ENCODE measurements at regions not wholly inside any gene's neighbourhood (a gene's known extent, or its start where the extent isn't known, plus 50 kb on each side); places are given as distances from the start of the nearest gene placed in this dataset.
A peak's percentile ranks its signal among the peaks of the same experiment; 100 is the strongest.
"Not testable (repeated sequence)": the region's sequence is repeated elsewhere in the genome, so short reads cannot be mapped to it uniquely, and the experiment has no call there.

GRCh38 chr1:121483234-121483633, 298.5 kb downstream of the SRGAP2C start:
- DNase-seq (ENCODE audit: low read depth in 1 of 2, low spot score in 1 of 2) = no peak
- in situ Hi-C loops (cut with HindIII; ENCODE audit: low pct_unique_long_range_greater_than_20kb, low sequenced_read_pairs) = no loop called here
- TF ChIP-seq JUND (IDR thresholded peaks at IDR 0.05; ENCODE audit: low read depth) = no peak

- no peak for TF ChIP-seq JUND (IDR thresholded peaks at IDR 0.05; ENCODE audit: low read depth)
- no peak for DNase-seq (ENCODE audit: low read depth in 1 of 2, low spot score in 1 of 2)
- in situ Hi-C loops (cut with HindIII; ENCODE audit: low pct_unique_long_range_greater_than_20kb, low sequenced_read_pairs) = no loop called here
Observed at GRCh38 chr1:121483961-121484424, 299.2 kb downstream of the SRGAP2C start.

GRCh38 chr1:121494796-121495195, 310.0 kb downstream of the SRGAP2C start:
- DNase-seq (ENCODE audit: low read depth in 1 of 2, low spot score in 1 of 2); in situ Hi-C loops (cut with HindIII; ENCODE audit: low pct_unique_long_range_greater_than_20kb, low sequenced_read_pairs): not testable (repeated sequence)

- DNase-seq (ENCODE audit: low read depth in 1 of 2, low spot score in 1 of 2); in situ Hi-C loops (cut with HindIII; ENCODE audit: low pct_unique_long_range_greater_than_20kb, low sequenced_read_pairs): not testable (repeated sequence)
Observed at GRCh38 chr1:121511455-121511854, 326.7 kb downstream of the SRGAP2C start.

- in situ Hi-C loops (cut with HindIII; ENCODE audit: low pct_unique_long_range_greater_than_20kb, low sequenced_read_pairs); DNase-seq (ENCODE audit: low read depth in 1 of 2, low spot score in 1 of 2): not testable (repeated sequence)
Observed at GRCh38 chr1:121511876-121512275, 327.1 kb downstream of the SRGAP2C start.

DNA sequence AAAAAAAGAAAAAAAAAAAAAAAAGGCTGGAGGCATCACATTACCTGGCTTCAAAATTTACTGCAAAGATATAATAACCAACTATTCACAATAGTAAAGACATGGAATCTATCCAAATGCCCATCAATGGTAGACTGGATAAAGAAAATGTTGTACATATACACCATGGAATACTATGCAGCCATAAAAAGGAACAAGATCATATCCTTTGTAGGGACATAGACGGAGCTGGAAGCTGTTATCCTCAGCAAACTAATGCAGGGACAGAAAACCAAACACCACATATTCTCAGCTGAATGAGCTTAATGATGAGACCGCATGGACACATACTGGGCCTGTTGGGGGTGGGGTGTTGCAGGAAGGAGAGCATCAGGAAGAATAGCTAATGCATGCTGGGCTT, 330.5 kb downstream of the SRGAP2C start:
- in situ Hi-C loops (cut with HindIII; ENCODE audit: low pct_unique_long_range_greater_than_20kb, low sequenced_read_pairs) = no loop called here
- DNase-seq (ENCODE audit: low read depth in 1 of 2, low spot score in 1 of 2) = no peak
- TF ChIP-seq JUND (IDR thresholded peaks at IDR 0.05; ENCODE audit: low read depth) = no peak

GRCh38 chr1:121516234-121516967, 331.6 kb downstream of the SRGAP2C start:
- TF ChIP-seq JUND (IDR thresholded peaks at IDR 0.05; ENCODE audit: low read depth) = no peak
- in situ Hi-C loops (cut with HindIII; ENCODE audit: low pct_unique_long_range_greater_than_20kb, low sequenced_read_pairs) = no loop called here
- no peak for DNase-seq (ENCODE audit: low read depth in 1 of 2, low spot score in 1 of 2)

GRCh38 chr1:121517586-121518230, 332.9 kb downstream of the SRGAP2C start:
- no peak for TF ChIP-seq JUND (IDR thresholded peaks at IDR 0.05; ENCODE audit: low read depth)
- DNase-seq (ENCODE audit: low read depth in 1 of 2, low spot score in 1 of 2) = no peak
- in situ Hi-C loops (cut with HindIII; ENCODE audit: low pct_unique_long_range_greater_than_20kb, low sequenced_read_pairs) = no loop called here

DNA sequence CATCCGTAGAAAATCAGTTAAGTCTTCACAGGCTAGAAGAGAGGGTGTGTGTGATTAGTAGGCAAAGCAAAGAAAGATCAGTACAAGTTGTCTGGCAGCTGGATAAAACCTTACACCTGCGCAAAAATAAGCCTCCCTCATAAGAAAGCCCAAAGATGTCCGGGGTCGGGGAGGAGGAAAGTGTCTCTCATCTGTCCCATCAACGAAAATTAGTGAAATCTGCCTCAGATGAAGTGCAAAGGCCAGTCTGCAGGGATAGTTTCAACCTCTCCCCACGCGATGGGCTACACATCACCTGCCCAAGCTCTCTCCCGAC, 333.9 kb downstream of the SRGAP2C start:
- DNase-seq (ENCODE audit: low read depth in 1 of 2, low spot score in 1 of 2) = no peak
- in situ Hi-C loops (cut with HindIII; ENCODE audit: low pct_unique_long_range_greater_than_20kb, low sequenced_read_pairs) = no loop called here
- no peak for TF ChIP-seq JUND (IDR thresholded peaks at IDR 0.05; ENCODE audit: low read depth)

DNA sequence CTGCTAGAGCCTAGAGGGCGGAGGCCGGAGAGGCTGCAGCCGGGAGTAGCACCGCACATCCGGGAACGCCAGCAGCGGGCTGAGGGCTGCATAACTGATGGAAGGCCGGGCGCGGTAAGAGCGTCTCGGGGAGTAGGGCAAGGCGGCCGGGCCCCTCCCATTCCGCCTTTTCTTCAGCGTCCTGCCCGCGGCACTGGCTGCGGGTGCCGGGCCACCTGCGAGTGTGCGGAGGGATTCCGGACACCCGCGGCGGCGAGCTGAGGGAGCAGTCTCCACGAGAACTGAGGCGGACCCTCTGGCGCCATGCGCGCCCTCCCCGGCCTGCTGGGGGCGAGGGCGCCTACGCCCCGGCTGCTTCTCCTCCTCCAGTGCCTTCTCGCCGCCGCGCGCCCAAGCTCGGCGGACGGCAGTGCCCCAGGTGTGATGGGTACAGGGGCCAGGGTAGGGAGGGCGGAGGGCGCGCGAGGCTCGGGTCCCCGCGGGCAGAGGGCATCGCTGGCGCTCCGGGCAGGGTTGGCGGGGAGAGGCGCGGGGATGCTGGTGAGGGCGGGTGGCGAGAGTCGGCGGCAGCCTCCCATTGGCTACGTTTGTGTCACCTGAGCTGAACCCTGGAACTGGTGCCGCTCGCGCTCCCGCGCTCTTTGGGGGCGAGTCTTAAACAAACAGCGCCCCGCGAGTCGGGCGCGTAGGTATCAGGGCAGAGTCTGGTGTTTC, 334.4 kb downstream of the SRGAP2C start:
- in situ Hi-C loops (cut with HindIII; ENCODE audit: low pct_unique_long_range_greater_than_20kb, low sequenced_read_pairs) = no loop called here
- TF ChIP-seq JUND (IDR thresholded peaks at IDR 0.05; ENCODE audit: low read depth) = no peak
- DNase-seq (ENCODE audit: low read depth in 1 of 2, low spot score in 1 of 2) = no peak

DNA sequence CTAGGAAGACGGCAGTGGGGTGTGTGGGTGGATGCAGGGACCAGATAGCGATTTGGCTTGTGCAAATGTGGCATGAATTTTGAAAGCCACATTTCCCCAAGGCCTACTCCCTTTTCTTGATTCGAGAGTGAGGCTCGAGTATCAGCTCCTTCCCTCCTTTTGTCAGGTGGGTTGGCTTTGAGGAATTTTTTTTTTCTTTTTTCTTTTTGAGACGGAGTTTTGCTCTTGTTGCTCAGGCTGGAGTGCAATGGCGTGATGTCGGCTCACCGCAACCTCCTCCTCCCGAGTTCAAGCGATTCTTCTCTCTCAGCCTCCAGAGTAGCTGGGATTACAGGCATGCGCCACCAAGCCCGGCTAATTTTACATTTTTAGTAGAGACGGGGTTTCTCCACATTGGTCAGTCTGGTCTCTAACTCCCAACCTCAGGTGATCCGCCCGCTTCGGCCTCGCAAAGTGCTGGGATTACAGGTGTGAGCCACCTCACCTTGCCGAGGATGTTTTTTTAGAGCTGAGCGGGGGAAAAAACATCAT, 335.0 kb downstream of the SRGAP2C start:
- in situ Hi-C loops (cut with HindIII; ENCODE audit: low pct_unique_long_range_greater_than_20kb, low sequenced_read_pairs) = not testable (repeated sequence)

DNA sequence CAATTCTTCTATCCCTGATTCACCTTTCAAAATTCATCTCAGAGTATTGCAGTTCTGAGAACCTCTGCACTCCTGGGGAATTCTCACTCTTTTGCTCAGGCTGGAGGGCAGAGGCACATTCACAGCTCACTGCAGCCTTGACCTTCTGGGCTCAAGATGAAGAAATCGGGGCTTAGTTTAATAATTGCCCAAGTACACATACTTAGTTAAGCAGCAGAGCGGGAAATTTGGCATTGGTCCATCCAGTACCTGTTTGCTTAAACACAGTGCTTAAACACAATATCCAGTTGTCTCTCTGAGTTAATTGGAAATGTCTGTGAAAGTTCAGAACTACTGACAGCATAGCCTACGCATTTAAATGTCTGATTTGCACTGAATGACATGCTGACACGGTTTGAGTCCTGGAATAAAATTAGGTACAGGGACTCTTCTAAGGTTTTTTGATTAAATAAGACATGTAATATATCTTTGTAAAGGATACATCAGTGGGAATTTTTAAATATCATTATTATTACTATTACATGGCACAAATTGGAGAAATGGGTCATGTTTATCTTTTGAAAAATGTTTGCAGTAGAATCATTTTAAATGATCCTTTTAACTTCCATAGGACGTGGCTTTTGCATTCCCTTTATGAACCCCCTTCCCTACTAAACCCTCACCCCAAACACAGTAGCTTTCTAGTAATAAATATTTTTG, 337.4 kb downstream of the SRGAP2C start:
- in situ Hi-C loops (cut with HindIII; ENCODE audit: low pct_unique_long_range_greater_than_20kb, low sequenced_read_pairs) = no loop called here
- DNase-seq (ENCODE audit: low read depth in 1 of 2, low spot score in 1 of 2) = peak in 1 of 2 experiments; percentile 36
- no peak for TF ChIP-seq JUND (IDR thresholded peaks at IDR 0.05; ENCODE audit: low read depth)

More for the DNA sequence above, 335.0 kb downstream of the SRGAP2C start:
- not testable (repeated sequence) for DNase-seq (ENCODE audit: low read depth in 1 of 2, low spot score in 1 of 2)

DNA sequence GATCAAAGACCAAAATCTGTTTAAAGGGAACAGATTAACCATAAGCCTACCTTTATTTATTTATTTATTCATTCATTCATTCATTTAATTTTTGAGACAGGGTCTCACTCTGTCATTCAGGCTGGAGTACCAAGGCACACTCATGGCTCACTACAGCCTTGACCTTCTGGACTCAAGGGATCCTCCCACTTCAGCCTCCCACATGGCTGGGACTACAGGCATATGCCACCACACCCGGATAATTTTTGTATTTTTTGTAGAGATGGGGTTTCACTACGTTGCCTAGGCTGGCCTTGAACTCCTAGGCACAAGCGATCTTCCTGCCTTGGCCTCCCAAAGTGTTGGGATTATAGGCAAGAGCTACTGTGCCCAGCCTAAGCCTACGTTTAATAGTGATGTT, 338.3 kb downstream of the SRGAP2C start:
- in situ Hi-C loops (cut with HindIII; ENCODE audit: low pct_unique_long_range_greater_than_20kb, low sequenced_read_pairs); DNase-seq (ENCODE audit: low read depth in 1 of 2, low spot score in 1 of 2): not testable (repeated sequence)

Measured in T47D (cell line).